ENCODE measurements at regions not wholly inside any gene's neighbourhood (a gene's known extent, or its start where the extent isn't known, plus 50 kb on each side); places are given as distances from the start of the nearest gene placed in this dataset.

DNA sequence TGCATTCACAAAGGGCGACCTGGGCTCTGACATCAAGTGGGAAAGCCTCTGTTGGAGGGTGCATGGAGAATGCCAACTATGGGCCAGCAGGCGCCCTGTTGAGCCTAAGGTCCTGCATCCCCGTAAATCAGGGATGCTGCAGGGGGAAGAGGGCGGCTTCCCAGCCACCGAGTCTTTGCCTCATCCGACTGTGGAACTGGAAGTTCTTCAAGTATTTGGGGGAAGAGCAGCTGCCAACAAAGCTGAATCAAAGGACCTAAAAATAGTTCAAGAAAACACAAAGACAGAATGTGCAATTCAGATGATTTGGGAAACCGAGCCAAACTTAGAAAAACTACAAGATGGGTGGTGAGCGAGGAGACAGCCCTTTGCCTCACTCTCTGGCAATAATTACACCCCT lies 281.1 kb upstream of the MGAT5 start:
- Histone ChIP-seq H3K4me1 (ENCODE audit: insufficient read depth, low read length) (peaks cover 2% of the 10 kb centered on the region; the same call in 1 of the 2 replicates), H2BK15ac (ENCODE audit: low read depth, low read length) (no peak overlapping the region), H3K79me2 (ENCODE audit: insufficient read depth, low read length) (no peaks in the 10 kb centered on the region), H3K23ac (ENCODE audit: insufficient read length, low read depth, low read length) (no peak overlapping the region), H3K9ac (ENCODE audit: extremely low read depth, insufficient read length, low read length) (no peak overlapping the region), H3K9me3 (ENCODE audit: control insufficient read depth, low read depth, low read length) (no peaks in the 10 kb centered on the region), H2BK5ac (ENCODE audit: insufficient read length, low read length) (no peak overlapping the region), H4K8ac (replicated peaks; ENCODE audit: insufficient read length, low read depth, low read length) (no peak overlapping the region), H3T11ph (ENCODE audit: low read length) (no peak overlapping the region), H2AK5ac (ENCODE audit: insufficient read length, low read length) (no peak overlapping the region), H3K23me2 (ENCODE audit: insufficient read length, low read depth, low read length, poor library complexity, severe bottlenecking) (no peaks in the 10 kb centered on the region), H4K91ac (ENCODE audit: insufficient read length, low read depth, low read length) (no peak overlapping the region), H3K4me2 (ENCODE audit: insufficient read depth, insufficient read length, low read length) (no peak overlapping the region), H4K5ac (ENCODE audit: insufficient read length, low read depth, low read length) (no peak overlapping the region), H2BK12ac (ENCODE audit: insufficient read length, low read depth, low read length) (no peak overlapping the region), H2BK20ac (ENCODE audit: low read depth, low read length, poor library complexity, severe bottlenecking) (no peak overlapping the region), H2BK120ac (ENCODE audit: low read depth, low read length, poor library complexity, severe bottlenecking) (no peak overlapping the region), H3K14ac (ENCODE audit: insufficient read depth, low read length) (no peak overlapping the region), H4K20me1 (ENCODE audit: control insufficient read depth, insufficient read depth, insufficient read length) (no peaks in the 10 kb centered on the region), H3K4ac (ENCODE audit: low read depth, low read length) (no peak overlapping the region), H2AFZ (ENCODE audit: low read length) (no peak overlapping the region), H3K56ac (ENCODE audit: insufficient read length, low read depth, low read length) (no peak overlapping the region), H3K27me3 (ENCODE audit: insufficient read depth, low read length) (no peaks in the 10 kb centered on the region), H3K18ac (ENCODE audit: insufficient read length, low read depth, low read length) (no peak overlapping the region), H3K27ac (ENCODE audit: insufficient read length, low read depth, low read length) (no peak overlapping the region), H3K79me1 (ENCODE audit: insufficient read depth, low read depth, low read length, poor library complexity, severe bottlenecking) (no peaks in the 10 kb centered on the region)
- Mint-ChIP-seq H3K4me1 (peaks cover 15 to 23% of the 10 kb centered on the region in 2 experiments), H3K4me3 (no peak overlapping the region), H3K9me3 (no peaks in the 10 kb centered on the region), H3K27ac (no peak overlapping the region), H3K27me3 (ENCODE audit: low read depth) (peaks cover 18% of the 10 kb centered on the region), H3K36me3 (ENCODE audit: insufficient read depth in 1 of 3, low read depth in 3 of 3) (no peaks in the 10 kb centered on the region)
- TF ChIP-seq, protein P1, sequence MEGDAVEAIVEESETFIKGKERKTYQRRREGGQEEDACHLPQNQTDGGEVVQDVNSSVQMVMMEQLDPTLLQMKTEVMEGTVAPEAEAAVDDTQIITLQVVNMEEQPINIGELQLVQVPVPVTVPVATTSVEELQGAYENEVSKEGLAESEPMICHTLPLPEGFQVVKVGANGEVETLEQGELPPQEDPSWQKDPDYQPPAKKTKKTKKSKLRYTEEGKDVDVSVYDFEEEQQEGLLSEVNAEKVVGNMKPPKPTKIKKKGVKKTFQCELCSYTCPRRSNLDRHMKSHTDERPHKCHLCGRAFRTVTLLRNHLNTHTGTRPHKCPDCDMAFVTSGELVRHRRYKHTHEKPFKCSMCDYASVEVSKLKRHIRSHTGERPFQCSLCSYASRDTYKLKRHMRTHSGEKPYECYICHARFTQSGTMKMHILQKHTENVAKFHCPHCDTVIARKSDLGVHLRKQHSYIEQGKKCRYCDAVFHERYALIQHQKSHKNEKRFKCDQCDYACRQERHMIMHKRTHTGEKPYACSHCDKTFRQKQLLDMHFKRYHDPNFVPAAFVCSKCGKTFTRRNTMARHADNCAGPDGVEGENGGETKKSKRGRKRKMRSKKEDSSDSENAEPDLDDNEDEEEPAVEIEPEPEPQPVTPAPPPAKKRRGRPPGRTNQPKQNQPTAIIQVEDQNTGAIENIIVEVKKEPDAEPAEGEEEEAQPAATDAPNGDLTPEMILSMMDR (conservative IDR thresholded peaks at IDR 0.05): no peak
- no CpG with 5 or more reads among the region's 8 CpGs for WGBS (ENCODE audit: extremely low coverage, insufficient read length, low lambda C conversion rate)
- DNase-seq: no peak
